HG03095 (cell line): ENCODE measurements at regions not wholly inside any gene's neighbourhood (a gene's known extent, or its start where the extent isn't known, plus 50 kb on each side); places are given as distances from the start of the nearest gene placed in this dataset.

ENCODE experiments used
- ATAC-seq: cut with Tn5 transposase; IDR thresholded peaks from one replicate; pipeline ENCODE4 v1.9.1; 2021; ENCODE audit warnings: moderate library complexity; ENCODE audit not compliant: unreplicated experiment

GRCh38 chr2:59012234-59012633 is 771.1 kb upstream of the FANCL start:
- ATAC-seq = no peak

- no peak for ATAC-seq
These were observed 767.8 kb upstream of the FANCL start for GRCh38 chr2:59008950-59009349.

GRCh38 chr2:59005836-59006615 is 764.9 kb upstream of the FANCL start:
- ATAC-seq = no peak

- no peak for ATAC-seq
These were observed 763.5 kb upstream of the FANCL start for GRCh38 chr2:59004621-59005020.

- ATAC-seq = no peak
These were observed 759.7 kb upstream of the FANCL start for GRCh38 chr2:59000796-59001195.

- ATAC-seq = no peak
These were observed 751.1 kb upstream of the FANCL start for GRCh38 chr2:58992062-58992706.

GRCh38 chr2:58991357-58991756 is 750.2 kb upstream of the FANCL start:
- no peak for ATAC-seq

- ATAC-seq = no peak
These were observed 744.4 kb upstream of the FANCL start for GRCh38 chr2:58985541-58985940.

GRCh38 chr2:58984731-58985130 is 743.6 kb upstream of the FANCL start:
- no peak for ATAC-seq

- no peak for ATAC-seq
These were observed 742.0 kb upstream of the FANCL start for GRCh38 chr2:58983111-58983510.

GRCh38 chr2:58981237-58981636 is 740.1 kb upstream of the FANCL start:
- ATAC-seq = no peak

GRCh38 chr2:58976375-58977071 is 735.4 kb upstream of the FANCL start:
- no peak for ATAC-seq

GRCh38 chr2:58974881-58975280 is 733.8 kb upstream of the FANCL start:
- ATAC-seq = no peak

GRCh38 chr2:58974426-58974825 is 733.3 kb upstream of the FANCL start:
- no peak for ATAC-seq

GRCh38 chr2:58973811-58974281 is 732.7 kb upstream of the FANCL start:
- no peak for ATAC-seq

- ATAC-seq = no peak
These were observed 731.6 kb upstream of the FANCL start for GRCh38 chr2:58972737-58973136.

- ATAC-seq = no peak
These were observed 730.6 kb upstream of the FANCL start for GRCh38 chr2:58971511-58972360.

GRCh38 chr2:58970365-58970764 is 729.2 kb upstream of the FANCL start:
- no peak for ATAC-seq

- ATAC-seq = no peak
These were observed 727.8 kb upstream of the FANCL start for GRCh38 chr2:58968885-58969284.

GRCh38 chr2:58967736-58968135 is 726.6 kb upstream of the FANCL start:
- ATAC-seq = no peak

GRCh38 chr2:58965602-58966001 is 724.5 kb upstream of the FANCL start:
- no peak for ATAC-seq
